Breast epithelium (tissue), 3 donors: ENCODE measurements at regions not wholly inside any gene's neighbourhood (a gene's known extent, or its start where the extent isn't known, plus 50 kb on each side); places are given as distances from the start of the nearest gene placed in this dataset.

ENCODE experiments used
- POLR2A ChIP-seq: fragments of 450-650 bp; IDR thresholded peaks from one replicate; pipeline ENCODE4 v1.6.1; 2016; ENCODE audit warnings: antibody characterized with exemption, mild to moderate bottlenecking, moderate library complexity
- POLR2AphosphoS5 ChIP-seq, 3 donors: sonication (generic); formaldehyde crosslinking; IDR thresholded peaks; one replicate each; pipeline ENCODE4 v1.6.1; 2017; ENCODE audit warnings: antibody characterized with exemption in 3 of 3
- TF ChIP-seq, protein P1 (sequence below), 3 donors: fragments of 450-650 bp; IDR thresholded peaks; one replicate each; pipeline ENCODE4 v1.5.1; 2016 to 2017; ENCODE audit warnings: antibody characterized with exemption in 3 of 3, mild to moderate bottlenecking in 3 of 3, moderate library complexity in 3 of 3

DNA sequence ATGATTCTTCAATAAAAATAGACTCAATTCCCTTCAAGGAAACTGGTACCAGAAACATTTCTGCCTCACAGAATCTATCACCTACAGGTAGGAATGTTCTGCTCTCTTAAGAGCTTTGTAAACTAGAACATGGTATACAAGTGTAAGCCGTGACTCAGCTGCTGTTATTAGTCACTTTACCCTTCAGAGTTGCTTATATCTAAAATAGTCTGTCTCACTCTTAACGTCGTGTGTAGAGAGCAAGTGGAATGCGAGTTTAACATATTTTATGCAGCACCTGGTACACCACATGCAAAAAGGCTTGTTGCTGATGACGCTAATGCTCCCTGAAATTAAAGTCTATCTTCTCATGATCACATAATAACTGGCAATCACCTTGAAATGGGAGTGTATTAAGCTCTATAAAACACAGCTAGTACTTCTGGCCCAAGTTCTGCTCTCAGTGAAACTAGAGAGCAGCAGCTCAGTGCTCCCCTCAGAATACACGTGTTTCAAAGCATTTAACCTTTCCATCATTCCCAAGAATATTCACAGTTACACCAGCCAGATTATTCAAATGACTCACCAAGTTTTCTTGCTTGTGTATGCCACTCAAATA is 420.0 kb downstream of the ZEB2 start:
- TF ChIP-seq, protein P1, sequence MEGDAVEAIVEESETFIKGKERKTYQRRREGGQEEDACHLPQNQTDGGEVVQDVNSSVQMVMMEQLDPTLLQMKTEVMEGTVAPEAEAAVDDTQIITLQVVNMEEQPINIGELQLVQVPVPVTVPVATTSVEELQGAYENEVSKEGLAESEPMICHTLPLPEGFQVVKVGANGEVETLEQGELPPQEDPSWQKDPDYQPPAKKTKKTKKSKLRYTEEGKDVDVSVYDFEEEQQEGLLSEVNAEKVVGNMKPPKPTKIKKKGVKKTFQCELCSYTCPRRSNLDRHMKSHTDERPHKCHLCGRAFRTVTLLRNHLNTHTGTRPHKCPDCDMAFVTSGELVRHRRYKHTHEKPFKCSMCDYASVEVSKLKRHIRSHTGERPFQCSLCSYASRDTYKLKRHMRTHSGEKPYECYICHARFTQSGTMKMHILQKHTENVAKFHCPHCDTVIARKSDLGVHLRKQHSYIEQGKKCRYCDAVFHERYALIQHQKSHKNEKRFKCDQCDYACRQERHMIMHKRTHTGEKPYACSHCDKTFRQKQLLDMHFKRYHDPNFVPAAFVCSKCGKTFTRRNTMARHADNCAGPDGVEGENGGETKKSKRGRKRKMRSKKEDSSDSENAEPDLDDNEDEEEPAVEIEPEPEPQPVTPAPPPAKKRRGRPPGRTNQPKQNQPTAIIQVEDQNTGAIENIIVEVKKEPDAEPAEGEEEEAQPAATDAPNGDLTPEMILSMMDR (IDR thresholded peaks at IDR 0.05), result no peak
- TF ChIP-seq POLR2A, result no peak
- TF ChIP-seq POLR2AphosphoS5 (IDR thresholded peaks at IDR 0.05), result no peak
